HG02588 (cell line): ENCODE measurements at regions not wholly inside any gene's neighbourhood (a gene's known extent, or its start where the extent isn't known, plus 50 kb on each side); places are given as distances from the start of the nearest gene placed in this dataset.

Experiments used
- ATAC-seq: cut with Tn5 transposase; IDR thresholded peaks from one replicate; pipeline ENCODE4 v1.9.1; 2021; ENCODE audit warnings: mild to moderate bottlenecking, moderate library complexity; ENCODE audit not compliant: unreplicated experiment

- peak; percentile 70 for ATAC-seq
These were observed 681.7 kb upstream of the PTBP2 start for GRCh38 chr1:96039910-96040309.

- ATAC-seq: no peak
These were observed 680.1 kb upstream of the PTBP2 start for GRCh38 chr1:96041470-96041869.

- no peak for ATAC-seq
These were observed 672.9 kb upstream of the PTBP2 start for GRCh38 chr1:96048572-96049212.

- ATAC-seq: no peak
These were observed 671.7 kb upstream of the PTBP2 start for GRCh38 chr1:96049759-96050409.

GRCh38 chr1:96059276-96059675 lies 662.3 kb upstream of the PTBP2 start:
- no peak for ATAC-seq

GRCh38 chr1:96059736-96060135 lies 661.8 kb upstream of the PTBP2 start:
- no peak for ATAC-seq

- no peak for ATAC-seq
These were observed 661.0 kb upstream of the PTBP2 start for GRCh38 chr1:96060621-96061020.

GRCh38 chr1:96072021-96072420 lies 649.6 kb upstream of the PTBP2 start:
- no peak for ATAC-seq

- ATAC-seq: peak; percentile 83
These were observed 648.5 kb upstream of the PTBP2 start for GRCh38 chr1:96073100-96073499.

GRCh38 chr1:96074422-96074821 lies 647.2 kb upstream of the PTBP2 start:
- no peak for ATAC-seq

GRCh38 chr1:96074876-96075577 lies 646.6 kb upstream of the PTBP2 start:
- ATAC-seq: no peak

- ATAC-seq: no peak
These were observed 645.7 kb upstream of the PTBP2 start for GRCh38 chr1:96075704-96076455.

GRCh38 chr1:96076589-96076988 lies 645.0 kb upstream of the PTBP2 start:
- ATAC-seq: no peak

GRCh38 chr1:96079581-96079980 lies 642.0 kb upstream of the PTBP2 start:
- no peak for ATAC-seq

- ATAC-seq: no peak
These were observed 640.7 kb upstream of the PTBP2 start for GRCh38 chr1:96080925-96081324.

GRCh38 chr1:96087719-96088118 lies 633.9 kb upstream of the PTBP2 start:
- no peak for ATAC-seq

GRCh38 chr1:96090134-96090533 lies 631.5 kb upstream of the PTBP2 start:
- ATAC-seq: no peak

- no peak for ATAC-seq
These were observed 625.6 kb upstream of the PTBP2 start for GRCh38 chr1:96095849-96096612.

- no peak for ATAC-seq
These were observed 624.8 kb upstream of the PTBP2 start for GRCh38 chr1:96096613-96097321.

GRCh38 chr1:96104506-96104905 lies 617.1 kb upstream of the PTBP2 start:
- ATAC-seq: no peak
